ENCODE measurements at regions not wholly inside any gene's neighbourhood (a gene's known extent, or its start where the extent isn't known, plus 50 kb on each side); places are given as distances from the start of the nearest gene placed in this dataset.

DNA sequence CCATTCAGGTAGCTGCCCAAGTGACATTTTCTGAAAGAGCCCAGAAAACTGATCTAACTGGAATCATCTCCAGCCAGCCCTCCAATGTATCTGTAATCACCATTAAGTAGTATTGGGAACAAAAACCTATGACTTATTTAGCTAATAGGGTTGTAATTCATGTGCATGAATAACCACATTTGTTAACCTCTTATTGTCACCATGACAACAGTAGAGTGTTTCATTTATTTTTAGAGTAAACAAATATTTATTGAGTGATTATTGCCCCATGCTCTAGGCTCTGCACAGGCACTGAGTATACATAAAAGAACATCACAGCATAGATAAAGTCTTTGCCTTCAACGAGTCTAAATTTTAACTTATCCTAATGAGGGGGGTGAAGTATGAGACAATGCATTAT, 265.4 kb upstream of the UBE2E3 start:
- TF ChIP-seq, protein P1, sequence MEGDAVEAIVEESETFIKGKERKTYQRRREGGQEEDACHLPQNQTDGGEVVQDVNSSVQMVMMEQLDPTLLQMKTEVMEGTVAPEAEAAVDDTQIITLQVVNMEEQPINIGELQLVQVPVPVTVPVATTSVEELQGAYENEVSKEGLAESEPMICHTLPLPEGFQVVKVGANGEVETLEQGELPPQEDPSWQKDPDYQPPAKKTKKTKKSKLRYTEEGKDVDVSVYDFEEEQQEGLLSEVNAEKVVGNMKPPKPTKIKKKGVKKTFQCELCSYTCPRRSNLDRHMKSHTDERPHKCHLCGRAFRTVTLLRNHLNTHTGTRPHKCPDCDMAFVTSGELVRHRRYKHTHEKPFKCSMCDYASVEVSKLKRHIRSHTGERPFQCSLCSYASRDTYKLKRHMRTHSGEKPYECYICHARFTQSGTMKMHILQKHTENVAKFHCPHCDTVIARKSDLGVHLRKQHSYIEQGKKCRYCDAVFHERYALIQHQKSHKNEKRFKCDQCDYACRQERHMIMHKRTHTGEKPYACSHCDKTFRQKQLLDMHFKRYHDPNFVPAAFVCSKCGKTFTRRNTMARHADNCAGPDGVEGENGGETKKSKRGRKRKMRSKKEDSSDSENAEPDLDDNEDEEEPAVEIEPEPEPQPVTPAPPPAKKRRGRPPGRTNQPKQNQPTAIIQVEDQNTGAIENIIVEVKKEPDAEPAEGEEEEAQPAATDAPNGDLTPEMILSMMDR (IDR thresholded peaks at IDR 0.05): no peak
- no peak for TF ChIP-seq POLR2A (IDR thresholded peaks at IDR 0.05)
